Breast epithelium (tissue), 4 donors: ENCODE measurements at regions not wholly inside any gene's neighbourhood (a gene's known extent, or its start where the extent isn't known, plus 50 kb on each side); places are given as distances from the start of the nearest gene placed in this dataset.

Experiments used
- DNase-seq, 2 donors: peaks; one replicate each; pipeline ENCODE4 v3.0.0-alpha.2; 2019; ENCODE audit warnings: low spot score in 2 of 2
- H3K27ac ChIP-seq, 2 donors: fragments of 200-600 bp; sonication (generic) in 1 of 2; one replicate each; pipeline ENCODE4 v1.5.1; 2016 to 2019; ENCODE audit warnings: mild to moderate bottlenecking in 1 of 2
- H3K27me3 ChIP-seq, 2 donors: fragments of 200-600 bp; sonication (generic) in 1 of 2; one replicate each; pipeline versions ENCODE4 v1.5.1 to v1.6.0; 2017 to 2019; ENCODE audit warnings: control low read depth in 1 of 2, mild to moderate bottlenecking in 1 of 2
- H3K36me3 ChIP-seq: fragments of 200-600 bp; one replicate; pipeline ENCODE4 v1.5.1; 2019
- H3K4me1 ChIP-seq, 2 donors: fragments of 200-600 bp; sonication (generic); one replicate each; pipeline ENCODE4 v1.5.1; 2016 to 2019; ENCODE audit warnings: control low read depth in 1 of 2
- H3K4me3 ChIP-seq, 3 donors: fragments of 200-600 bp; sonication (generic); 1 replicate in 2 of 3; 2 replicates in 1 of 3; pipeline ENCODE4 v1.5.1; 2016 to 2019; ENCODE audit warnings: mild to moderate bottlenecking in 3 of 3, moderate library complexity in 2 of 3
- H3K9me3 ChIP-seq, 2 donors: fragments of 200-600 bp; sonication (generic) in 1 of 2; one replicate each; pipeline ENCODE4 v1.5.1; 2016 to 2019; ENCODE audit warnings: control low read depth in 1 of 2
- POLR2A ChIP-seq: fragments of 450-650 bp; IDR thresholded peaks from one replicate; pipeline ENCODE4 v1.6.1; 2016; ENCODE audit warnings: antibody characterized with exemption, mild to moderate bottlenecking, moderate library complexity
- POLR2AphosphoS5 ChIP-seq, 3 donors: sonication (generic); formaldehyde crosslinking; IDR thresholded peaks; one replicate each; pipeline ENCODE4 v1.6.1; 2017; ENCODE audit warnings: antibody characterized with exemption in 3 of 3
- intact Hi-C: fragments of 100-400 bp; cut with DNase I; formaldehyde crosslinking; loops from one replicate; pipeline ENCODE4 v1.15.1; 2023; ENCODE audit warnings: low total_unique reads
- TF ChIP-seq, protein P1 (sequence below), 3 donors: fragments of 450-650 bp; IDR thresholded peaks; one replicate each; pipeline ENCODE4 v1.5.1; 2016 to 2017; ENCODE audit warnings: antibody characterized with exemption in 3 of 3, mild to moderate bottlenecking in 3 of 3, moderate library complexity in 3 of 3

DNA sequence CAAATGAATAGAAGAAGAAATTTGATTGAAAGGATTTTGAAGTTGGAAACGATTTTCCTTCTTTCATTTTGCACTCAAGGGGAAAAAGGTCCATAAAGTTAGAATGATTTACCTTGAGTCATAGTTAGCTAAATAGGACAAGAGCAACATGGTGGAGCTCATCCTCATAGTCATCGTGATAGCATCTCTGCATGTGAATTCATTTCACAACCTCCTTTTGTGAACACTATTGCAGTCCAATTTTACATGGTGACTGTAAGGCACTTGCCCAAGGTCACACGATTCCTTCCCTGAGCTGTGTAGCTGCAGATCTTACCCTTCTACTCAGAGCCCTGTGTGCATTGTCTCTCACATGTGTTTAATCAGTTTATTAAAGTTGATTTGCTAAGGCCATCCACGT is 359.8 kb upstream of the C2CD4B start:
- TF ChIP-seq, protein P1, sequence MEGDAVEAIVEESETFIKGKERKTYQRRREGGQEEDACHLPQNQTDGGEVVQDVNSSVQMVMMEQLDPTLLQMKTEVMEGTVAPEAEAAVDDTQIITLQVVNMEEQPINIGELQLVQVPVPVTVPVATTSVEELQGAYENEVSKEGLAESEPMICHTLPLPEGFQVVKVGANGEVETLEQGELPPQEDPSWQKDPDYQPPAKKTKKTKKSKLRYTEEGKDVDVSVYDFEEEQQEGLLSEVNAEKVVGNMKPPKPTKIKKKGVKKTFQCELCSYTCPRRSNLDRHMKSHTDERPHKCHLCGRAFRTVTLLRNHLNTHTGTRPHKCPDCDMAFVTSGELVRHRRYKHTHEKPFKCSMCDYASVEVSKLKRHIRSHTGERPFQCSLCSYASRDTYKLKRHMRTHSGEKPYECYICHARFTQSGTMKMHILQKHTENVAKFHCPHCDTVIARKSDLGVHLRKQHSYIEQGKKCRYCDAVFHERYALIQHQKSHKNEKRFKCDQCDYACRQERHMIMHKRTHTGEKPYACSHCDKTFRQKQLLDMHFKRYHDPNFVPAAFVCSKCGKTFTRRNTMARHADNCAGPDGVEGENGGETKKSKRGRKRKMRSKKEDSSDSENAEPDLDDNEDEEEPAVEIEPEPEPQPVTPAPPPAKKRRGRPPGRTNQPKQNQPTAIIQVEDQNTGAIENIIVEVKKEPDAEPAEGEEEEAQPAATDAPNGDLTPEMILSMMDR (IDR thresholded peaks at IDR 0.05), result no peak
- TF ChIP-seq POLR2AphosphoS5 (IDR thresholded peaks at IDR 0.05), result no peak
- no peak for TF ChIP-seq POLR2A
- intact Hi-C loops, result no loop called here
- DNase-seq, result no peak
- H3K36me3 ChIP-seq, result no peaks in the 10 kb centered on the region
- no peaks in the 10 kb centered on the region for H3K27me3 ChIP-seq
- H3K9me3 ChIP-seq, result no peaks in the 10 kb centered on the region
- H3K27ac ChIP-seq, result no peak overlapping the region
- H3K4me1 ChIP-seq, result no peaks in the 10 kb centered on the region
- H3K4me3 ChIP-seq, result no peak overlapping the region

DNA sequence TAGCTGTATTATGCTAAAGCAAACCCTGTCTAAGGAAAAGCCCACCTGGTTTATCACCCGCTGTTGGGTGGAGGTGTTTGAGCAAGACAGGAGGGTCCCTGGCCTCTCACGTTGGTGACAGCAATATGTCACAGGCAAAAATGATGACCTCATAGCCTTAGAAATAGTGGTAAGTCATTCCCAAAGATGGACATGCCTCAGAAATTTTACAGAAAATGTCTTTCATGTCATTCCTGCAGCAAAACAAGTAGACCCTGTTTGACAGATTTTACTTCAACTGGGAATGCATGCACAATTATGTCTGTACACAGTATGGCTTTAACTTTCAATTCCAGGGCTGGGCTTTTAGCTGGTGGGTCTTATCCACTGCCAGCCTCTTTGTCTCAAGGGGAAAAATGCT is 362.3 kb upstream of the C2CD4B start:
- Histone ChIP-seq H3K9me3 (no peaks in the 10 kb centered on the region), H3K27ac (no peak overlapping the region), H3K36me3 (no peaks in the 10 kb centered on the region), H3K4me1 (no peaks in the 10 kb centered on the region), H3K27me3 (no peaks in the 10 kb centered on the region), H3K4me3 (no peak overlapping the region)
- TF ChIP-seq, protein P1 (IDR thresholded peaks at IDR 0.05), result no peak
- no peak for TF ChIP-seq POLR2A
- no peak for TF ChIP-seq POLR2AphosphoS5 (IDR thresholded peaks at IDR 0.05)
- DNase-seq, result no peak
- intact Hi-C loops, result no loop called here

DNA sequence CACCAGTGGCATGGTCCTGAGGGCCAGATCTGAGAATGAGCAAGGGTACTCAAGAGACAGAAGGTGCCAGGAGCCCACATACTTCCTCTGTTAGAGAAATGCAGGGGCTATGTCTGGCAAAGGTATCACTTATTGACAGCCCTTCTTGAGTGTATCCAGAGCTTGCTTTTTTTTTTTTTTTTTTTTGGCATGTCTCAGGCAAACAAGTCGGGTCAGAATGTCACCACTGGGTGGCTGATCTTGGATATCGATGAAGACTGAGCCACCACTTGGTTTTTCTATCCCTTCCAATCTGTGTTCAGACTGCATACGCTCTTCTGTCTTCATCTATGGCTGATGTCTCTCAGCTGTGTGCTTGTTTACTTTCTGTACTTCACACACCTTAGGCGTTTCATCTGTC is 363.4 kb upstream of the C2CD4B start:
- H3K36me3 ChIP-seq, result no peaks in the 10 kb centered on the region
- no peaks in the 10 kb centered on the region for H3K9me3 ChIP-seq
- TF ChIP-seq POLR2AphosphoS5 (IDR thresholded peaks at IDR 0.05) (no peak), POLR2A (no peak)
- TF ChIP-seq, protein P1 (IDR thresholded peaks at IDR 0.05), result no peak
- H3K4me3 ChIP-seq, result no peak overlapping the region
- intact Hi-C loops, result no loop called here
- H3K4me1 ChIP-seq, result no peaks in the 10 kb centered on the region
- no peak for DNase-seq
- no peak overlapping the region for H3K27ac ChIP-seq
- H3K27me3 ChIP-seq, result no peaks in the 10 kb centered on the region

DNA sequence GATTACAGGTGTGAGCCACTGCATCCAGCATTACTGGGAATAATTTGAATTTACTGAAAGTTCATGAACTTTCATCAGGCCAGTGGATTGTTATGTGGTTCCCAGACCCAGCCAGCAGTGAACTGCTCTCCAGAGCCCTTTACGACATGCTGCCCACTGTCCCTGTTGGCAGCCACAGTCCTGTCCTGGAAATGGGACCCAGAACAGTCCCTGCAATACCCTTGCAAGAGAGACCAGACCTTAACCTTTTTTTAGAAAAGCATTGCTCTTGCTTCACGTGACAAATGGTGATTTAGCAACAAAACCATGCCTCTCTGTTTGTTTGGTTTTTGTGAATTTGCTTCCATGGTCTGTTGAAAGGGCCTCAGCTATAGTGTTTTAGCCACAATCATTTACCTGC is 367.3 kb upstream of the C2CD4B start:
- Histone ChIP-seq H3K4me3 (no peak overlapping the region), H3K27me3 (no peaks in the 10 kb centered on the region), H3K4me1 (no peaks in the 10 kb centered on the region), H3K36me3 (no peaks in the 10 kb centered on the region), H3K27ac (no peak overlapping the region), H3K9me3 (no peaks in the 10 kb centered on the region)
- intact Hi-C loops, result no loop called here
- DNase-seq, result no peak
- TF ChIP-seq, protein P1 (IDR thresholded peaks at IDR 0.05), result no peak
- TF ChIP-seq POLR2AphosphoS5 (IDR thresholded peaks at IDR 0.05) (no peak), POLR2A (no peak)

DNA sequence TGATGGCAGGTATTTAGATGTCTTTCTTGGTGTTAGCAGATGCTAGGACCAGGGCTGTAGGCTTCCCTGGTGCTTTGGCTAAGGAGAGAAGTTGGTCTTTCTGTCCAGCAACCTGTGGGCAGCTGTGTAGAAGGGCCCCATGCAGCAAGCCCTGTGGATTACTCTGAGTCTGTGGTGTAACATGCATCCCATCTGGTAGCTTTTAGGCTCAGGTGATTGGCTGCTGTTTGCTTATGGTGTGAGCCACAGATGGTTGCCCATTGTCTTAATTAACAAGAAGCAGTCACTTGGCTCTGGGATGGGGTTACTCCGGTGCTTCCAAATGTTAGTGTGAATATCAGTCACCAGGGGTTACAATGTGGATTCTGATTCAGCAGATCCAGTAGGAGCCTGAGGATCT is 368.6 kb upstream of the C2CD4B start:
- Histone ChIP-seq H3K27ac (no peak overlapping the region), H3K9me3 (no peaks in the 10 kb centered on the region), H3K27me3 (no peaks in the 10 kb centered on the region), H3K4me1 (no peaks in the 10 kb centered on the region), H3K36me3 (no peaks in the 10 kb centered on the region), H3K4me3 (no peak overlapping the region)
- TF ChIP-seq POLR2A (no peak), POLR2AphosphoS5 (IDR thresholded peaks at IDR 0.05) (no peak)
- TF ChIP-seq, protein P1 (IDR thresholded peaks at IDR 0.05), result no peak
- intact Hi-C loops, result no loop called here
- DNase-seq, result no peak
